HepG2 (cell line): ENCODE measurements at regions not wholly inside any gene's neighbourhood (a gene's known extent, or its start where the extent isn't known, plus 50 kb on each side); places are given as distances from the start of the nearest gene placed in this dataset.

Source experiments
- ASH2L ChIP-seq: fragments of 300-600, 200-600 bp; sonication (generic); IDR thresholded peaks from 2 replicates; pipeline ENCODE4 v1.7.0; 2017; ENCODE audit warnings: low read depth, mild to moderate bottlenecking, moderate library complexity, mixed read lengths, low read length; ENCODE audit not compliant: insufficient read length
- CC2D1A ChIP-seq: sonication (generic); formaldehyde crosslinking; IDR thresholded peaks from 2 replicates; pipeline ENCODE4 v1.8.1; 2023; ENCODE audit warnings: mild to moderate bottlenecking, missing genetic modification reagents
- ZEB1 ChIP-seq: IDR thresholded peaks from 2 replicates; pipeline ENCODE4 v1.6.1; 2012; ENCODE audit warnings: mild to moderate bottlenecking, low read depth, inconsistent platforms; ENCODE audit not compliant: insufficient replicate concordance
- ZNF781 ChIP-seq: sonication (generic); formaldehyde crosslinking; IDR thresholded peaks from 2 replicates; pipeline ENCODE4 v1.5.1; 2020; ENCODE audit warnings: borderline replicate concordance, mild to moderate bottlenecking, missing genetic modification reagents; ENCODE audit errors: not compliant biosample characterization
- TF ChIP-seq, protein P1 (sequence below): sonication (generic); formaldehyde crosslinking; IDR thresholded peaks from 2 replicates; pipeline ENCODE4 v1.5.0; 2020; ENCODE audit warnings: mild to moderate bottlenecking, missing genetic modification reagents, borderline replicate concordance
- TF ChIP-seq, protein P2 (sequence below): sonication (generic); formaldehyde crosslinking; IDR thresholded peaks from 2 replicates; pipeline ENCODE4 v1.8.1; 2023; ENCODE audit warnings: mild to moderate bottlenecking, moderate library complexity, missing genetic modification reagents

GRCh38 chr7:38069052-38069451 lies 109.0 kb upstream of the STARD3NL start (continued):
- TF ChIP-seq, protein P1, sequence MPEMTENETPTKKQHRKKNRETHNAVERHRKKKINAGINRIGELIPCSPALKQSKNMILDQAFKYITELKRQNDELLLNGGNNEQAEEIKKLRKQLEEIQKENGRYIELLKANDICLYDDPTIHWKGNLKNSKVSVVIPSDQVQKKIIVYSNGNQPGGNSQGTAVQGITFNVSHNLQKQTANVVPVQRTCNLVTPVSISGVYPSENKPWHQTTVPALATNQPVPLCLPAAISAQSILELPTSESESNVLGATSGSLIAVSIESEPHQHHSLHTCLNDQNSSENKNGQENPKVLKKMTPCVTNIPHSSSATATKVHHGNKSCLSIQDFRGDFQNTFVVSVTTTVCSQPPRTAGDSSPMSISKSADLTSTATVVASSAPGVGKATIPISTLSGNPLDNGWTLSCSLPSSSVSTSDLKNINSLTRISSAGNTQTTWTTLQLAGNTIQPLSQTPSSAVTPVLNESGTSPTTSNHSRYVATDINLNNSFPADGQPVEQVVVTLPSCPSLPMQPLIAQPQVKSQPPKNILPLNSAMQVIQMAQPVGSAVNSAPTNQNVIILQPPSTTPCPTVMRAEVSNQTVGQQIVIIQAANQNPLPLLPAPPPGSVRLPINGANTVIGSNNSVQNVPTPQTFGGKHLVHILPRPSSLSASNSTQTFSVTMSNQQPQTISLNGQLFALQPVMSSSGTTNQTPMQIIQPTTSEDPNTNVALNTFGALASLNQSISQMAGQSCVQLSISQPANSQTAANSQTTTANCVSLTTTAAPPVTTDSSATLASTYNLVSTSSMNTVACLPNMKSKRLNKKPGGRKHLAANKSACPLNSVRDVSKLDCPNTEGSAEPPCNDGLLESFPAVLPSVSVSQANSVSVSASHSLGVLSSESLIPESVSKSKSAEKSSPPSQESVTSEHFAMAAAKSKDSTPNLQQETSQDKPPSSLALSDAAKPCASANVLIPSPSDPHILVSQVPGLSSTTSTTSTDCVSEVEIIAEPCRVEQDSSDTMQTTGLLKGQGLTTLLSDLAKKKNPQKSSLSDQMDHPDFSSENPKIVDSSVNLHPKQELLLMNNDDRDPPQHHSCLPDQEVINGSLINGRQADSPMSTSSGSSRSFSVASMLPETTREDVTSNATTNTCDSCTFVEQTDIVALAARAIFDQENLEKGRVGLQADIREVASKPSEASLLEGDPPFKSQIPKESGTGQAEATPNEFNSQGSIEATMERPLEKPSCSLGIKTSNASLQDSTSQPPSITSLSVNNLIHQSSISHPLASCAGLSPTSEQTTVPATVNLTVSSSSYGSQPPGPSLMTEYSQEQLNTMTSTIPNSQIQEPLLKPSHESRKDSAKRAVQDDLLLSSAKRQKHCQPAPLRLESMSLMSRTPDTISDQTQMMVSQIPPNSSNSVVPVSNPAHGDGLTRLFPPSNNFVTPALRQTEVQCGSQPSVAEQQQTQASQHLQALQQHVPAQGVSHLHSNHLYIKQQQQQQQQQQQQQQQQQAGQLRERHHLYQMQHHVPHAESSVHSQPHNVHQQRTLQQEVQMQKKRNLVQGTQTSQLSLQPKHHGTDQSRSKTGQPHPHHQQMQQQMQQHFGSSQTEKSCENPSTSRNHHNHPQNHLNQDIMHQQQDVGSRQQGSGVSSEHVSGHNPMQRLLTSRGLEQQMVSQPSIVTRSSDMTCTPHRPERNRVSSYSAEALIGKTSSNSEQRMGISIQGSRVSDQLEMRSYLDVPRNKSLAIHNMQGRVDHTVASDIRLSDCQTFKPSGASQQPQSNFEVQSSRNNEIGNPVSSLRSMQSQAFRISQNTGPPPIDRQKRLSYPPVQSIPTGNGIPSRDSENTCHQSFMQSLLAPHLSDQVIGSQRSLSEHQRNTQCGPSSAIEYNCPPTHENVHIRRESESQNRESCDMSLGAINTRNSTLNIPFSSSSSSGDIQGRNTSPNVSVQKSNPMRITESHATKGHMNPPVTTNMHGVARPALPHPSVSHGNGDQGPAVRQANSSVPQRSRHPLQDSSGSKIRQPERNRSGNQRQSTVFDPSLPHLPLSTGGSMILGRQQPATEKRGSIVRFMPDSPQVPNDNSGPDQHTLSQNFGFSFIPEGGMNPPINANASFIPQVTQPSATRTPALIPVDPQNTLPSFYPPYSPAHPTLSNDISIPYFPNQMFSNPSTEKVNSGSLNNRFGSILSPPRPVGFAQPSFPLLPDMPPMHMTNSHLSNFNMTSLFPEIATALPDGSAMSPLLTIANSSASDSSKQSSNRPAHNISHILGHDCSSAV (CRISPR knock-in tag), result no peak
- TF ChIP-seq ASH2L, result no peak
- TF ChIP-seq ZNF781 (CRISPR knock-in tag), result no peak
- TF ChIP-seq ZEB1, result no peak
- TF ChIP-seq, protein P2, sequence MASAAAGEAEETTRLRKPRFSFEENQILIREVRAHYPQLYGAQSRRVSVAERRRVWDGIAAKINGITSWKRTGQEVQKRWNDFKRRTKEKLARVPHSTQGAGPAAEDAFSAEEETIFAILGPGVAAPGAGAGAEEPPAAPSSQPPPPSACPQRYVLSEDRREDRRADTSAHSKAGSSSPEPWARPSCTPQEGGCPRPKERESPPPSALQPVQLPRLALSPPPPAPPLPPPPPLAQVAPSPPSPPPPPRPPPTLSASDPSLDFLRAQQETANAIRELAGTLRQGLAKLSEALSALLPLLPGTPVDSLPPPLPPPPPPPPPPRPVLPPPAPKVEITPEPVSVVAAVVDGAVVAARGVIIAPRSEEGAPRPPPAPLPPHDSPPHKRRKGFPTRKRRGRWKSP (CRISPR knock-in tag), result no peak
- TF ChIP-seq CC2D1A, result no peak
